RWPE2 (cell line): ENCODE measurements at regions not wholly inside any gene's neighbourhood (a gene's known extent, or its start where the extent isn't known, plus 50 kb on each side); places are given as distances from the start of the nearest gene placed in this dataset.

Source experiments
- ATAC-seq: fragments of 200-7000 bp; cut with Tn5 transposase; 3 replicates; pipeline ENCODE4 v1.9.1; 2021; ENCODE audit warnings: low read depth
- DNase-seq: peaks from one replicate; pipeline ENCODE4 v3.0.0-alpha.2; 2020; ENCODE audit warnings: low spot score
- H3K27ac ChIP-seq: fragments of 450-650 bp; 2 replicates; pipeline ENCODE4 v1.5.1; 2017; ENCODE audit warnings: mild to moderate bottlenecking; ENCODE audit not compliant: poor library complexity, severe bottlenecking
- H3K27me3 ChIP-seq: fragments of 250-450 bp; sonication (Bioruptor Pico); 2 replicates; pipeline ENCODE4 v1.5.1; 2021; ENCODE audit warnings: mild to moderate bottlenecking, moderate library complexity; ENCODE audit not compliant: insufficient read depth, poor library complexity, severe bottlenecking
- H3K36me3 ChIP-seq: fragments of 250-450 bp; sonication (Bioruptor Pico); 2 replicates; pipeline ENCODE4 v1.5.1; 2020; ENCODE audit warnings: low read depth, mild to moderate bottlenecking, moderate library complexity
- H3K4me1 ChIP-seq: fragments of 250-450 bp; sonication (Bioruptor Pico); 2 replicates; pipeline ENCODE4 v1.5.1; 2021; ENCODE audit warnings: mild to moderate bottlenecking, moderate library complexity; ENCODE audit not compliant: insufficient read depth, poor library complexity, severe bottlenecking
- H3K4me3 ChIP-seq: fragments of 250-450 bp; sonication (Bioruptor Pico); 2 replicates; pipeline ENCODE4 v1.5.1; 2021; ENCODE audit warnings: mild to moderate bottlenecking, moderate library complexity; ENCODE audit not compliant: severe bottlenecking
- H3K9me3 ChIP-seq: fragments of 250-450 bp; sonication (Bioruptor Pico); 2 replicates; pipeline ENCODE4 v1.5.1; 2021; ENCODE audit warnings: mild to moderate bottlenecking, moderate library complexity; ENCODE audit not compliant: severe bottlenecking
- CTCF ChIP-seq: fragments of 450-650 bp; IDR thresholded peaks from one replicate; pipeline ENCODE4 v1.5.1; 2017; ENCODE audit warnings: mild to moderate bottlenecking, moderate library complexity; ENCODE audit not compliant: poor library complexity, severe bottlenecking

- peak; percentile 46 for TF ChIP-seq CTCF
- Histone ChIP-seq H3K36me3 (no peaks in the 10 kb centered on the region), H3K27me3 (no peaks in the 10 kb centered on the region), H3K9me3 (no peaks in the 10 kb centered on the region), H3K4me1 (no peaks in the 10 kb centered on the region), H3K27ac (no peak overlapping the region), H3K4me3 (no peak overlapping the region)
- DNase-seq (no peak), ATAC-seq (no peak)
Observed at GRCh38 chr1:219837274-219837993, 90.9 kb downstream of the SLC30A10 start.

- no peak overlapping the region for H3K4me3 ChIP-seq
- no peak for ATAC-seq
- DNase-seq: no peak
Observed at GRCh38 chr1:219834314-219834917, 93.9 kb downstream of the SLC30A10 start.

GRCh38 chr1:219833214-219833815, 95.0 kb downstream of the SLC30A10 start:
- H3K4me1 ChIP-seq: no peaks in the 10 kb centered on the region
- H3K9me3 ChIP-seq: no peaks in the 10 kb centered on the region
- H3K36me3 ChIP-seq: no peaks in the 10 kb centered on the region
- no peak overlapping the region for H3K4me3 ChIP-seq
- no peaks in the 10 kb centered on the region for H3K27me3 ChIP-seq
- TF ChIP-seq CTCF: no peak
- no peak for ATAC-seq
- DNase-seq: no peak
- H3K27ac ChIP-seq: no peak overlapping the region

More at GRCh38 chr1:219834314-219834917, 93.9 kb downstream of the SLC30A10 start:
- Histone ChIP-seq H3K4me1 (no peaks in the 10 kb centered on the region), H3K27me3 (no peaks in the 10 kb centered on the region), H3K9me3 (no peaks in the 10 kb centered on the region), H3K36me3 (no peaks in the 10 kb centered on the region), H3K27ac (no peak overlapping the region)
- TF ChIP-seq CTCF: no peak

- Histone ChIP-seq H3K27ac (no peak overlapping the region), H3K4me1 (no peaks in the 10 kb centered on the region), H3K4me3 (no peak overlapping the region), H3K27me3 (no peaks in the 10 kb centered on the region), H3K9me3 (no peaks in the 10 kb centered on the region), H3K36me3 (no peaks in the 10 kb centered on the region)
- DNase-seq (no peak), ATAC-seq (no peak)
- TF ChIP-seq CTCF: no peak
Observed at GRCh38 chr1:219826290-219826689, 102.1 kb downstream of the SLC30A10 start.
